HepG2 (cell line): ENCODE measurements at regions not wholly inside any gene's neighbourhood (a gene's known extent, or its start where the extent isn't known, plus 50 kb on each side); places are given as distances from the start of the nearest gene placed in this dataset.
"Not testable (repeated sequence)": the region's sequence is repeated elsewhere in the genome, so short reads cannot be mapped to it uniquely, and the experiment has no call there.

Experiments
- ATAC-seq: fragments of 200-7000 bp; cut with Tn5 transposase; 3 replicates; pipeline ENCODE4 v1.9.1; 2020; ENCODE audit warnings: mild to moderate bottlenecking, moderate library complexity
- BruUV-seq: library from RNA; stranded (reverse); fragments of 400-500 nt; replicated peaks from 2 replicates; lab custom pipeline; 2021; lab: Mats Ljungman, UMichigan
- CTCF ChIA-PET: fragments of 300-600 bp; formaldehyde crosslinking; extraction: SDS; loops from one replicate; lab custom pipeline; 2021; ENCODE audit warnings: low total read pairs, inconsistent platforms, low intra/inter-chr PET ratio; lab: Yijun Ruan, JAX
- POLR2A ChIA-PET: fragments of 350-600 bp; sonication (Branson Sonifier 250); formaldehyde crosslinking; loops from one replicate; lab custom pipeline; 2020; ENCODE audit warnings: antibody characterized with exemption, inconsistent platforms; lab: Yijun Ruan, JAX
- DNase-seq: peaks from one replicate; pipeline ENCODE4 v3.0.0-alpha.2; 2015; ENCODE audit warnings: low spot score
- FAIRE-seq: peaks from 3 replicates; lab custom pipeline; 2011; peaks lifted over from hg19 to GRCh38; lab: Jason Lieb, UNC
- H2AFZ ChIP-seq: one replicate; pipeline ENCODE4 v1.6.1; 2011; ENCODE audit warnings: low read length, inconsistent platforms
- H3K27ac ChIP-seq: fragments of 300-600 bp; 3 replicates; pipeline ENCODE4 v1.8.0; 2011; ENCODE audit warnings: mixed run types, mild to moderate bottlenecking, mixed read lengths, low read length, inconsistent platforms; ENCODE audit not compliant: insufficient read depth; ENCODE audit errors: extremely low read length
- H3K27me3 ChIP-seq, 2 experiments: fragments of 200-600 bp in 1 of 2; 2 replicates in 1 of 2; 3 replicates in 1 of 2; pipeline versions ENCODE4 v1.6.0 to v1.8.0; 2011; ENCODE audit warnings: low read length in 2 of 2, mild to moderate bottlenecking in 2 of 2, moderate library complexity in 2 of 2, inconsistent platforms in 1 of 2; ENCODE audit not compliant: insufficient read depth in 2 of 2, control insufficient read depth in 1 of 2
- H3K36me3 ChIP-seq, 2 experiments: fragments of 200-600 bp in 1 of 2; replicated peaks in 1 of 2; 2 replicates in 1 of 2; 3 replicates in 1 of 2; pipeline versions ENCODE4 v1.5.1 to v1.8.0; 2011; ENCODE audit warnings: low read length in 2 of 2, inconsistent platforms in 1 of 2; ENCODE audit not compliant: insufficient read depth in 2 of 2, control insufficient read depth in 1 of 2
- H3K4me1 ChIP-seq: 2 replicates; pipeline ENCODE4 v1.5.1; 2012; ENCODE audit warnings: low read length, inconsistent platforms; ENCODE audit not compliant: insufficient read depth
- H3K4me2 ChIP-seq: 2 replicates; pipeline ENCODE4 v1.6.0; 2011; ENCODE audit warnings: low read depth, low read length, inconsistent platforms
- H3K4me3 ChIP-seq, 3 experiments: fragments of 200-600 bp in 1 of 3; sonication (generic), shearing (Covaris generic) in 1 of 3; replicated peaks in 1 of 3; 2 replicates each; pipeline ENCODE4 v1.5.1; 2011 to 2016; ENCODE audit warnings: low read length in 3 of 3, inconsistent platforms in 2 of 3, low read depth in 2 of 3, mild to moderate bottlenecking in 2 of 3, control low read depth in 1 of 3, mixed read lengths in 1 of 3; ENCODE audit not compliant: insufficient read depth in 1 of 3
- H3K79me2 ChIP-seq: one replicate; pipeline ENCODE4 v1.6.1; 2011; ENCODE audit warnings: low read length, inconsistent platforms; ENCODE audit not compliant: insufficient read depth
- H3K9ac ChIP-seq: 2 replicates; pipeline ENCODE4 v1.6.0; 2011; ENCODE audit warnings: mild to moderate bottlenecking, low read depth, low read length, inconsistent platforms; ENCODE audit not compliant: insufficient read depth
- H3K9me3 ChIP-seq: 2 replicates; pipeline ENCODE4 v1.5.1; 2012; ENCODE audit warnings: mild to moderate bottlenecking, low read length
- H4K20me1 ChIP-seq: 2 replicates; pipeline ENCODE4 v1.6.0; 2011; ENCODE audit warnings: inconsistent platforms, mild to moderate bottlenecking, low read length, moderate library complexity; ENCODE audit not compliant: insufficient read depth
- WGBS: methylation state at CpG from one replicate; pipeline ENCODE4 v1.1.6; 2017; ENCODE audit warnings: low lambda C conversion rate; 5-methylcytosine and 5-hydroxymethylcytosine counted together
- in situ Hi-C: cut with HindIII; loops from 2 replicates; pipeline ENCODE4 v1.10.0; 2017; ENCODE audit warnings: low pct_unique_long_range_greater_than_20kb; ENCODE audit not compliant: extremely low pct_ligation_motif_present
- intact Hi-C: fragments of 100-400 bp; cut with micrococcal nuclease; formaldehyde crosslinking; loops from one replicate; pipeline ENCODE4 v1.10.0; 2022; ENCODE audit not compliant: unreplicated experiment

GRCh38 chr5:100101466-100101865, 433.7 kb upstream of the FAM174A start:
- ATAC-seq, H3K79me2 ChIP-seq, H3K4me3 ChIP-seq, FAIRE-seq, H3K4me1 ChIP-seq, POLR2A ChIA-PET, in situ Hi-C loops, H3K4me2 ChIP-seq, H3K9me3 ChIP-seq, H3K27me3 ChIP-seq, intact Hi-C loops, BruUV-seq, H2AFZ ChIP-seq, CTCF ChIA-PET, H3K27ac ChIP-seq, H3K36me3 ChIP-seq, H4K20me1 ChIP-seq, DNase-seq, H3K9ac ChIP-seq: not testable (repeated sequence)
- 0% methylated on average over 2 of the region's 2 CpGs for WGBS

- H3K4me2 ChIP-seq, H4K20me1 ChIP-seq, intact Hi-C loops, ATAC-seq, H3K79me2 ChIP-seq, H3K36me3 ChIP-seq, H3K9me3 ChIP-seq, in situ Hi-C loops, DNase-seq, POLR2A ChIA-PET, H3K9ac ChIP-seq, H3K4me3 ChIP-seq, CTCF ChIA-PET, BruUV-seq, H3K4me1 ChIP-seq, H3K27ac ChIP-seq, H3K27me3 ChIP-seq, H2AFZ ChIP-seq: not testable (repeated sequence)
- FAIRE-seq, result peak; percentile 36
These were observed 438.8 kb upstream of the FAM174A start for GRCh38 chr5:100096328-100096727.

GRCh38 chr5:100080703-100081102, 454.5 kb upstream of the FAM174A start:
- H4K20me1 ChIP-seq, H3K9me3 ChIP-seq, H3K4me2 ChIP-seq, H2AFZ ChIP-seq, intact Hi-C loops, H3K4me1 ChIP-seq, H3K4me3 ChIP-seq, H3K79me2 ChIP-seq, H3K9ac ChIP-seq, H3K27me3 ChIP-seq, DNase-seq, H3K27ac ChIP-seq, CTCF ChIA-PET, ATAC-seq, POLR2A ChIA-PET, BruUV-seq, H3K36me3 ChIP-seq, FAIRE-seq, in situ Hi-C loops: not testable (repeated sequence)
- WGBS, result 0% methylated on average over 3 of the region's 3 CpGs

GRCh38 chr5:100079163-100079562, 456.0 kb upstream of the FAM174A start:
- not testable (repeated sequence) for BruUV-seq

More at GRCh38 chr5:100079163-100079562, 456.0 kb upstream of the FAM174A start:
- H3K27me3 ChIP-seq, FAIRE-seq, H4K20me1 ChIP-seq, H2AFZ ChIP-seq, DNase-seq, POLR2A ChIA-PET, H3K4me1 ChIP-seq, in situ Hi-C loops, H3K9me3 ChIP-seq, ATAC-seq, H3K4me2 ChIP-seq, CTCF ChIA-PET, H3K4me3 ChIP-seq, H3K27ac ChIP-seq, H3K9ac ChIP-seq, intact Hi-C loops, H3K79me2 ChIP-seq, H3K36me3 ChIP-seq: not testable (repeated sequence)
- WGBS, result 0% methylated on average over 1 of the region's 1 CpG
